ENCODE measurements at regions not wholly inside any gene's neighbourhood (a gene's known extent, or its start where the extent isn't known, plus 50 kb on each side); places are given as distances from the start of the nearest gene placed in this dataset.
A peak's percentile ranks its signal among the peaks of the same experiment; 100 is the strongest.
"Not testable (repeated sequence)": the region's sequence is repeated elsewhere in the genome, so short reads cannot be mapped to it uniquely, and the experiment has no call there.

DNA sequence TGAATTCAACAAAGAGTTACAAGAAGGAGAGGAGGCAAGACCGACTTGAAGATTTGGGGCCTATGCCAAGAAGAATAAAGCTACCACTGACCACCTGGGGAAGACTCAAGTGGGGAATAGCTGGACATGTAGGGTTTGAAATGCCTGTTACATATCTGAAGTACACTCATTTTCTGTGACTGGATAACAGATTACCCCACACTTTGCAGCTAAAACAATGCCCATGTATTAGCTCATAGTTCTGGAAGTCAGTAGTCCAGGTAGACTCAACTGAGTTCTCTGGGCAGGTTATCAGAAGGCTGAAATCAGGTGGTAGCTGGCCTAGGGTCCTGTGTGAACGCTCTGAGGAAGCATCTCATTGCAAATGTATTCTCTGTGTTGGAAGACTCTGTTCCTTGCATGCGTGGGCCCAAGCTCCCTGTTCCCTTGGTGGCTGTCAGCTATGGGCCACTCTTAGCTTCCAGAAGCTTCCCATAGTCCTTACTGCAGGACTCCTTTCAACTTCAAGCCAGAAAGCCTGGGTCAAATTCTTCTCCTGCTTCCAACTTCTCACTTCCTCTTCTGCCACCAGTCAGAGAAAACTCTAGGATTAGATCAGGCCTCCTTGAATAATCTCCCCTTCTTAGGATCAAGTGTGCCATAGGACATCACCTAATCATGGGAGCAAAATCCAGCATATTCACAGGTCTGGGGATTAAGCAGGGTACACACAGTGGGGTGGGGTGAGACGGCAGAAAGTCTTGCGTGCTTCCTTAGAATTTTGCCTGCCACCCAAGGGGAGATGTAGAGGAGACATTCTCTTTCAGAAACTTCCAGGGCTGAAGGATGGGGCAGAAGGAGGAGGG is 187.8 kb downstream of the SHQ1 start:
- DNase-seq, result peak in 1 of 2 donors; percentile 7

DNA sequence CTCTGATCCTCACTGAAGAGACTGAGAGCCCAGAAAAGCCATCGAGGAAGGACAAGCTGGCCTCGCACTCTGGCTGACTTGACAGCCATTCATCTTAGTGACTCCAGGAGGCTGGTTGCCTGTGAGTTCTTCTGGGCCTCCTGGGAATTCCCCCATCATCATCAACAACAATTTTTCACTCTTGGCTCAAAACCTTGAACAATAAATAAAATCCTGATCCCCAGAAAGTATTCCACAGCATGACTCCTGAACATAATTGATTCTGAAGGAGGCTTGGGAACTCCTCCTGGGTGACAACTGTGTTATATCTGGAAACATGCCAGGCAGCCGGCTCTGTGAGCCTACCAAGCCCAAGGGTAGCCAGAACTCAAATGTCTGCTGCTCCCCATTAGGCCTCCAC is 188.6 kb downstream of the SHQ1 start:
- DNase-seq, result no peak

DNA sequence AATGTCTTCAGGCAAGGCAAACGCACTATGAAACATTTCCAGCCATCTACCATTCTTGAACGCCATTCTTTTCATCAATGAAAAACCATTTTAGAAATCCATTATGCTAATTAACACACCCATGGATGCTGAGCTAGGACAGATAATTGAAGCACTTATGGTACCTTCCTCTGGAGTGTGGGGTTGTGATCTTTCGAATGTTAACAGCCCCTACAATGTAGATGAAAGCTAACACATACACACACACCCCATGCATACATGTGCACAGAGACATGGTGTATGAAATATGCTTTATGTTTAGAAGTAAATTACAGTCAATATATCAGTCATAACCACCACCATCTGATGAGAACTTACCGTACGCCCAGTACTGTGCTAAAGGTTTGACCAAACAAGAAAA is 189.1 kb downstream of the SHQ1 start:
- no peak for DNase-seq

- no peak for DNase-seq
Measured at GRCh38 chr3:72658466-72659100, 189.7 kb downstream of the SHQ1 start.

DNA sequence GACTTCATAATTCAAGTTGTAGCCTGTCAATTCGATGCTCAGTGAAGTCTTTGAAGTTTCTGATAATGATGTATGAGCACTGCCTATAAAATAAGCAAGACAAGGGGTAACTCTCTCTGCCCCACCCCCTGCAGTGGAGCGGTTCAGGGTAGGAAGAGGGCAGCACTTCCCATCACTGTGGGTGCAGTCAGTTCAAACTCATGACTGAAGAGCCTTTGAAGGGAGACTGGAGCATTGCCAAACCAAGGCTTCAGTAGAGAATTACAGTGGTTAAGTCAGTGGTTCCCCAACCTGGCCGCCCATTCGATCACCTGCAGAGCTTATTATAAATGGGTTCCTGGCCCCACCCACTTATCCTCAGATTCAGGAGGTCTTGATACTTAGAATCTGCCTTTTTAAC is 190.6 kb downstream of the SHQ1 start:
- no peak for DNase-seq

GRCh38 chr3:72655723-72656122 is 192.5 kb downstream of the SHQ1 start:
- no peak for DNase-seq

GRCh38 chr3:72655131-72655551 is 193.1 kb downstream of the SHQ1 start:
- DNase-seq, result no peak

GRCh38 chr3:72652395-72652794 is 195.8 kb downstream of the SHQ1 start:
- peak; percentile 12 to 36 for DNase-seq

DNA sequence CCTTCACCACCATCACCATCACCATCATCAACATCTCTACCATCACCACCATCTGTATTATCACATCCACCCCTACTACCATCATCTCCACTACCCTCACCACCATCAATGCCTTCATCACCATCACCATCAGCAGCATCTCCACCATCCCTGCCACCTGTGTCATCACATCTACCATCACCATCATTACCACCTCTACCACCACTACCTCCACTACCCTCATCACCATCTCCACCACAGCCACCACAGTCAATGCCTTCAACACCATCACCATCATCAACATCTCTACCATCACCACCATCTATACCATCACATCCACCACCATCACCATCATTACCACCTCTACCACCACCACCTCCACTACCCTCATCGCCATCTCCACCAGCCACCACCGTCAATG is 196.7 kb downstream of the SHQ1 start:
- DNase-seq, result no peak

DNA sequence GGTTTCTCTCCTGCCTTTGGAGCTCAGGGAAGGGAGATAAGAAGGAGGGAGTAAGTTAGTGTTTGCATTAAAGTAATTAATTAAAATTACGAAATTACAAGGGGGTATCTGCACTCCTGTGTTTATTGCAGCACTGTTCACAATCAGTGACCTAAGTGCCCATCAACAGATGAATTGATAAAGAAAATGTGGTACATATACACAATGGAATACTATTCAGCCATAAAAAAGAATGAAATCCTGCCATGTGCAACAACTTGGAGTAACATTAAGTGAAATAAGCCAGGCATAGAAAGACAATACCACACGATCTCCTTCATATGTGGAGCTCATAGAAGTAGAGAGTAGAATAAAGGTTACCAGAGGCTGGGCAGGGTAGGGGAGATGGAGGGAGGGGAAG is 202.0 kb downstream of the SHQ1 start:
- DNase-seq, result no peak

DNA sequence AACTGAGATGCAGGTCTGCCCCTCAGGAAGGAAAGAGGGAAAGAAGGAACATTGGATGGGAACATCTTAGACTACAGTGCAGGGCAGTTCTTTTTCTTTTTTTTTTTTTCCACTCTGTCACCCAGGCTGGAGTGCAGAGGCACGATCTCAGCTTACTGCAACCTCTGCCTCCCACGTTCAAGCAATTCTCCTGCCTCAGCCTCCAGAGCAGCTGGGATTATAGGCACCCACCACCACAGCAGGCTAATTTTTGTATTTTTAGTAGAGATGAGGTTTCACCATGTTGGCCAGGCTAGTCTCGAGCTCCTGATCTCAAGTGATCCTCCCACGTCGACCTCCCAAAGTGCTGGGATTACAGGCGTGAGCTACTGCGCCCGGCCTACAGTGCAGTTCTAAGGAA is 204.6 kb downstream of the SHQ1 start:
- DNase-seq, result not testable (repeated sequence)

DNA sequence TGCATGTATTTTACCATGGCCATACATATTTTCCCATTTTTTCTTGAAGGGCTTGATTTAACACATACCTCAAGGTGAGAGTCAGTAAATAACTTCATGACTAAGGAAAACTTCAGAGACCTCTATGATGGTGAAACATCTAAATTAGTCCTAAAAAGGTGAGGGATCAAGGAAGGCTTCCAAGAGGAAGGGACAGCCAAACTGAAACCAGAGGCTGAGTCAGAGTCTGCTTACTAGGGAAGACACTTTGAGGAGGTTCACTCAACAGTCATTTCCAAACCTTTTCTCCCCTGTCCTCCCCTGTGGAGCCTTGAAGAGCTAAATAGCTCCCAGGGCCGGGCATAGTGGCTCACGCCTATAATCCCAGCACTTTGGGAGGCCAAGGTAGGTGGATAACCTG is 206.6 kb downstream of the SHQ1 start:
- no peak for DNase-seq

DNA sequence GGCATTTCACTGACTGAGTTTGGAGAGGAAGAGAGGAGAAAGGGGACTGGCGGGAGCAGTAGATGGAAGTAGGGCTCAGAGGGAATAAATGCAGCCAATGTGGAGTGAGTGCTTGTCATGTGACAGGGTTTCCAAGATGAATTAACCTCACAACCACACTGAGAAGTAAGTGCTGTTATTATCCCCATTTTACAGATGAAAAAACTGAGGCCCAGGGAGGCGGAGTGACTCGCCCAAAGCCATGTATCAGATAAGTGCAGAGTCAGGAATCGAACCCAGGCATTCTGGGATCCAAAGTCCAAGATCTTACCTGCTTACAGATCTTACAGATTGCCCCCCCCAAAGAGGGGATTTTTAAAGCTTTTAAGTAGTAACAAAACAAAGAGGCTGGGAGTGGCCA is 207.2 kb downstream of the SHQ1 start:
- no peak for DNase-seq

GRCh38 chr3:72636969-72637597 is 211.2 kb downstream of the SHQ1 start:
- peak; percentile 45 to 63 for DNase-seq

- DNase-seq, result no peak
Measured at GRCh38 chr3:72635551-72635950, 212.7 kb downstream of the SHQ1 start.

GRCh38 chr3:72634128-72634527 is 214.1 kb downstream of the SHQ1 start:
- DNase-seq, result no peak

DNA sequence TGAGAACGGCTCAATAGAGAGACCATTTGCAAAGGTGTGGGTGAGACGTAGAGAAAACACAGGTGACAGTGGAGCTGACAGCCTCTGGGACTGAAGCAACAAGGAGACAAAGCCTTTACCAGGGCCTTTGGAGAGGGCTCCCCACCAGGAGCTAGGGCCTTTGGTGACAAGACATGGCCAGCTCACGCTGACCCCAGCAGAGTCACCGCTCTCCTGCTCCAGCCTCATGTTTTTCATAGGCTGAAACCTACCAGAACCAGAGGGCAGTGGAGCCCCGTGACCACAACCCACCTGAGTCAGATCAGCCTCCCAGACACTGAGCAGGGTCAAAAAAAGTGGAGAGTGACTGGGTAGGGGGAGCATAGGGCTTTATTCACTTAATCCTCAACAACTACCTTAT is 214.7 kb downstream of the SHQ1 start:
- DNase-seq, result no peak

DNA sequence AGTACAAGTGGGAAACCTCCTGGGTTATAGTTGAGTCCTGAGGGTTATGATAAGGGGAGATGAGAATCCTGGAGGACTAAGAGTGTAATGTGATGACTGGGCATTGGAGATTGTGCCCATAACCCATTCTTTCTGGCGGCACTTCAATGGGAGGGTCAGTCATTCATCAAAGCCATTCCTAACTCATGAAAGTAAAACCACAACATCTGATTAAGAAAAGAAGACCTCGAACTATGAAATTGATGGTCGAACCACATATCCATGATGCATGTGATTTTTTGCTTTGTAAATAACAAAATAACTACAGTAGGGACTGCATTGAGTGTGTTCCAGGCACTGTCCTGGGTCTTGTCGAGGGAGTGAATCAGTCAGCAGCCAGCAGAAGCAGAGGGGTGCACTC is 215.1 kb downstream of the SHQ1 start:
- DNase-seq, result no peak

- DNase-seq, result no peak
Measured at GRCh38 chr3:72632129-72632528, 216.1 kb downstream of the SHQ1 start.

DNA sequence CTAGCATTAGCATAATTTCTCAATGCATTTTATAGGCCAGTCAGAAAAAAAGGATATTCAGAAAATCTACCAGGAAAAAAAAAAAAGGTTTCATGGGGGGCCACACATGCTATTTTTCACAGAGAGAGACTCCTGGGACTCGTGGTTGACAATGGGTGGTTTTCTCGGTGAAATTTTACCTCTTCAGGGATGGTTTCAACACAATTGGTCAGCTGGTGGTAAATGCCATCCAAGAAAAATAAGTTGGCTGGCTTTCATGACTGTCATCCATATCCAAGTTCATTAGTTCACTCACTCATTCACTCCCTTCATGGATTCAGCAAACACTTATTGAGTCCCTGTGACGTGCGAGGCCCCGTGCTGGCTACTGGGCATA is 217.3 kb downstream of the SHQ1 start:
- no peak for DNase-seq

GRCh38 chr3:72630327-72630968 is 217.8 kb downstream of the SHQ1 start:
- DNase-seq, result no peak

DNA sequence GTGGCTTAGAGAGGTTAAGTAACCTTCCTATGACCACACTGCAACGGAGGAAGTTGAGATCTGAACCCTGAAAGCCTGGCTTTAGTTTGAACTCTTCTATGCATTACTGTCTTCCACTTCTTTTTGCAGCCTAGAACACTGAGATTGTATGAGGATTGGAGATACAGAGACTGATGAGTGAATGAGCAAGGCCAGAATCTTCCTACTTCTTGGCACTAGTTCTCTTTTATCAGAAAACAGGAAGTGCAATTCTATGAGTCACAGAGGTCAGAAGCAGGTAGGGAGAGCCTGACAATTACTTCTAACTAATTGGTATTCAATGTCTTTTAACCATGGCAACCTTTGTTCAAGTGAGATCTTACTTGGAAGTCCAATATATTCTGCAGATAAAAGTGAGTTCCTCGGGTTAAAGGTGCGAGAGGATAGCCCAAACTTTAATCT is 219.0 kb downstream of the SHQ1 start:
- DNase-seq, result peak; percentile 61 to 67

GRCh38 chr3:72628065-72628464 is 220.2 kb downstream of the SHQ1 start:
- no peak for DNase-seq

- DNase-seq, result no peak
Measured at GRCh38 chr3:72627271-72627670, 221.0 kb downstream of the SHQ1 start.
